SH-SY5Y (cell line): ENCODE measurements at regions not wholly inside any gene's neighbourhood (a gene's known extent, or its start where the extent isn't known, plus 50 kb on each side); places are given as distances from the start of the nearest gene placed in this dataset.

Experiments used
- GATA2 ChIP-seq: IDR thresholded peaks from 2 replicates; pipeline ENCODE4 v1.6.1; 2011; ENCODE audit warnings: mild to moderate bottlenecking, low read depth, low read length
- GATA3 ChIP-seq: IDR thresholded peaks from 2 replicates; pipeline ENCODE4 v1.6.1; 2011; ENCODE audit warnings: low read depth, mild to moderate bottlenecking, low read length, moderate library complexity

GRCh38 chr5:174606153-174606552 is 118.2 kb upstream of the MSX2 start:
- no peak for TF ChIP-seq GATA2
- TF ChIP-seq GATA3: no peak
